GM18498 (cell line): ENCODE measurements at regions not wholly inside any gene's neighbourhood (a gene's known extent, or its start where the extent isn't known, plus 50 kb on each side); places are given as distances from the start of the nearest gene placed in this dataset.

Source experiments
- ATAC-seq: cut with Tn5 transposase; IDR thresholded peaks from one replicate; pipeline ENCODE4 v1.9.1; 2021; ENCODE audit warnings: mild to moderate bottlenecking, moderate library complexity; ENCODE audit not compliant: unreplicated experiment

- ATAC-seq: no peak
These were observed 217.5 kb downstream of the SOX9 start for GRCh38 chr17:72338304-72338703.

GRCh38 chr17:72338847-72339790 lies 218.3 kb downstream of the SOX9 start:
- ATAC-seq: no peak

- no peak for ATAC-seq
These were observed 220.0 kb downstream of the SOX9 start for GRCh38 chr17:72340836-72341235.

GRCh38 chr17:72342061-72342460 lies 221.2 kb downstream of the SOX9 start:
- no peak for ATAC-seq

- ATAC-seq: no peak
These were observed 222.1 kb downstream of the SOX9 start for GRCh38 chr17:72342627-72343527.

GRCh38 chr17:72343911-72344310 lies 223.1 kb downstream of the SOX9 start:
- ATAC-seq: no peak

GRCh38 chr17:72344613-72345012 lies 223.8 kb downstream of the SOX9 start:
- ATAC-seq: no peak

GRCh38 chr17:72345088-72345487 lies 224.3 kb downstream of the SOX9 start:
- no peak for ATAC-seq

- no peak for ATAC-seq
These were observed 224.7 kb downstream of the SOX9 start for GRCh38 chr17:72345536-72345935.

- ATAC-seq: no peak
These were observed 225.5 kb downstream of the SOX9 start for GRCh38 chr17:72346306-72346705.

- ATAC-seq: no peak
These were observed 228.2 kb downstream of the SOX9 start for GRCh38 chr17:72349011-72349410.

GRCh38 chr17:72349491-72349995 lies 228.7 kb downstream of the SOX9 start:
- ATAC-seq: no peak

- no peak for ATAC-seq
These were observed 229.3 kb downstream of the SOX9 start for GRCh38 chr17:72350073-72350472.

GRCh38 chr17:72351365-72351764 lies 230.5 kb downstream of the SOX9 start:
- no peak for ATAC-seq

- ATAC-seq: no peak
These were observed 231.1 kb downstream of the SOX9 start for GRCh38 chr17:72351884-72352346.

GRCh38 chr17:72353502-72353901 lies 232.7 kb downstream of the SOX9 start:
- no peak for ATAC-seq

GRCh38 chr17:72354071-72354470 lies 233.3 kb downstream of the SOX9 start:
- ATAC-seq: no peak

GRCh38 chr17:72357764-72358365 lies 237.0 kb downstream of the SOX9 start:
- no peak for ATAC-seq

- no peak for ATAC-seq
These were observed 237.6 kb downstream of the SOX9 start for GRCh38 chr17:72358465-72358864.

- ATAC-seq: no peak
These were observed 238.5 kb downstream of the SOX9 start for GRCh38 chr17:72359274-72359673.

- ATAC-seq: no peak
These were observed 239.0 kb downstream of the SOX9 start for GRCh38 chr17:72359811-72360210.
